ENCODE measurements at regions not wholly inside any gene's neighbourhood (a gene's known extent, or its start where the extent isn't known, plus 50 kb on each side); places are given as distances from the start of the nearest gene placed in this dataset.

- TF ChIP-seq CTCF (IDR thresholded peaks at IDR 0.05): no peak
- TF ChIP-seq EZH2 (IDR thresholded peaks at IDR 0.05; ENCODE audit: borderline replicate concordance, insufficient read depth, low read depth, low read length, poor library complexity, severe bottlenecking): no peak
Measured at GRCh38 chr1:2856676-2857375, 55.3 kb upstream of the TTC34 start.
